Upper lobe of right lung (tissue), 1 donor: ENCODE measurements at regions not wholly inside any gene's neighbourhood (a gene's known extent, or its start where the extent isn't known, plus 50 kb on each side); places are given as distances from the start of the nearest gene placed in this dataset.

Experiments
- ATAC-seq: fragments of 200-7000 bp; cut with Tn5 transposase; one replicate; pipeline ENCODE4 v1.9.1; 2020; ENCODE audit warnings: mild to moderate bottlenecking, moderate library complexity
- DNase-seq: peaks from one replicate; pipeline ENCODE4 v3.0.0-alpha.2; 2020
- H3K27ac ChIP-seq: fragments of 200-600 bp; one replicate; pipeline ENCODE4 v1.8.0; 2022
- H3K27me3 ChIP-seq: fragments of 200-600 bp; one replicate; pipeline ENCODE4 v1.8.0; 2022; ENCODE audit warnings: mild to moderate bottlenecking
- H3K36me3 ChIP-seq: fragments of 200-600 bp; one replicate; pipeline ENCODE4 v1.8.0; 2022
- H3K4me1 ChIP-seq: fragments of 200-600 bp; one replicate; pipeline ENCODE4 v1.8.0; 2022
- H3K4me3 ChIP-seq: fragments of 200-600 bp; one replicate; pipeline ENCODE4 v1.8.0; 2022; ENCODE audit warnings: mild to moderate bottlenecking
- H3K9me3 ChIP-seq: fragments of 200-600 bp; one replicate; pipeline ENCODE4 v1.8.0; 2022
- CTCF ChIP-seq: fragments of 200-600 bp; IDR thresholded peaks from one replicate; pipeline ENCODE4 v1.8.0; 2022; ENCODE audit warnings: antibody characterized with exemption
- intact Hi-C: fragments of 100-400 bp; cut with DNase I; formaldehyde crosslinking; loops from one replicate; pipeline ENCODE4 v1.11.0; 2022
- donor health status: DM: no; HTN: yes; CAD: no; lungs with severe emphysema.

GRCh38 chr9:11340654-11341053 is 727.9 kb upstream of the PTPRD start:
- intact Hi-C loops = no loop called here
- TF ChIP-seq CTCF = no peak
- Histone ChIP-seq H3K27ac (no peak overlapping the region), H3K4me3 (no peak overlapping the region), H3K4me1 (no peaks in the 10 kb centered on the region), H3K9me3 (no peaks in the 10 kb centered on the region), H3K27me3 (no peaks in the 10 kb centered on the region), H3K36me3 (no peaks in the 10 kb centered on the region)
- ATAC-seq (no peak), DNase-seq (no peak)

DNA sequence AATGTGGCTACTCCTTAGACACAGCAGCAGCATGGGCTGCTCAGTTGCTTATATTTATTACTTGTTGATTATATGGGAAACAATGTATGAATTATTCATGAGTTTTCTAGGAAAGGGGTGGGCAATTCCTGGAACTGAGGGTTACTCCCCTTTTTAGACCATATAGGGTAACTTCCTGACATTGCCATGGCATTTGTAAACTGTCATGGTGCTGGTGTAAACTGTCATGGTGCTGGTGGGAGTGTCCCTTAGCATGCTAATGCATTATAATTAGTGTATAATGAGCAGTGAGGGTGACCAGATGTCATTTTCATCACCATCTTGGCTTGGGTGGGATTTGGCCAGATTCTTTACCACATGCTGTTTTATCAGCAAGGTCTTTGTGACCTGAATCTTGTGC is 734.6 kb upstream of the PTPRD start:
- Histone ChIP-seq H3K27ac (no peak overlapping the region), H3K4me1 (no peaks in the 10 kb centered on the region), H3K4me3 (no peak overlapping the region), H3K27me3 (no peaks in the 10 kb centered on the region), H3K9me3 (no peaks in the 10 kb centered on the region), H3K36me3 (no peaks in the 10 kb centered on the region)
- ATAC-seq (no peak), DNase-seq (no peak)
- intact Hi-C loops = no loop called here
- TF ChIP-seq CTCF = no peak

GRCh38 chr9:11348366-11348765 is 735.6 kb upstream of the PTPRD start:
- H3K27ac ChIP-seq = no peak overlapping the region
- H3K9me3 ChIP-seq = no peaks in the 10 kb centered on the region
- intact Hi-C loops = no loop called here
- no peak overlapping the region for H3K4me3 ChIP-seq
- no peak for ATAC-seq
- H3K36me3 ChIP-seq = no peaks in the 10 kb centered on the region
- no peak for DNase-seq
- no peak for TF ChIP-seq CTCF
- H3K4me1 ChIP-seq = no peaks in the 10 kb centered on the region
- H3K27me3 ChIP-seq = no peaks in the 10 kb centered on the region

DNA sequence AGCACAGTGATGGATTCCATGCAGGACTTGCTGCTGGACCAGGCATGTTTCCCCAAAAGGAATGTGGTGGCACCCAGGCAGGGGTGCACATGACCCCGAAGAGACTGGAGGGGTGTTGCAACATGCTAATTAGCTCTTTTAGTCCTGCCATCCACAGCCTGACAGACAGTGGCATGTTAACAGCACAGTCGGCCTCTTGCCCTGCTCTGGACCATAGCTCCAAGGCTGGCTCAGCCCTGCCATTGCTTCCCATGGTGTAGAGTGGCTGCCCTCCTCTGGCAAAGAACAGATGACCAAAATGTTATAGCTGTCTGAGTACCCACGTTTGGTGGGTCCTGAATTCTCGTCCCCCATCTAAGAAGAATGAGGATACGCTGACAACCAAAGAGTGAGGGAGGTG is 736.4 kb upstream of the PTPRD start:
- H3K4me1 ChIP-seq = no peaks in the 10 kb centered on the region
- no peak for DNase-seq
- no peak for TF ChIP-seq CTCF
- no peak overlapping the region for H3K27ac ChIP-seq
- peak; percentile 14 for ATAC-seq
- H3K9me3 ChIP-seq = no peaks in the 10 kb centered on the region
- intact Hi-C loops = no loop called here
- no peak overlapping the region for H3K4me3 ChIP-seq
- H3K36me3 ChIP-seq = no peaks in the 10 kb centered on the region
- no peaks in the 10 kb centered on the region for H3K27me3 ChIP-seq

GRCh38 chr9:11352612-11353011 is 739.8 kb upstream of the PTPRD start:
- H3K36me3 ChIP-seq = no peaks in the 10 kb centered on the region
- no peak overlapping the region for H3K4me3 ChIP-seq
- H3K4me1 ChIP-seq = no peaks in the 10 kb centered on the region
- no peak overlapping the region for H3K27ac ChIP-seq
- no peaks in the 10 kb centered on the region for H3K27me3 ChIP-seq
- H3K9me3 ChIP-seq = no peaks in the 10 kb centered on the region
- TF ChIP-seq CTCF = no peak
- intact Hi-C loops = no loop called here
- DNase-seq (no peak), ATAC-seq (no peak)

DNA sequence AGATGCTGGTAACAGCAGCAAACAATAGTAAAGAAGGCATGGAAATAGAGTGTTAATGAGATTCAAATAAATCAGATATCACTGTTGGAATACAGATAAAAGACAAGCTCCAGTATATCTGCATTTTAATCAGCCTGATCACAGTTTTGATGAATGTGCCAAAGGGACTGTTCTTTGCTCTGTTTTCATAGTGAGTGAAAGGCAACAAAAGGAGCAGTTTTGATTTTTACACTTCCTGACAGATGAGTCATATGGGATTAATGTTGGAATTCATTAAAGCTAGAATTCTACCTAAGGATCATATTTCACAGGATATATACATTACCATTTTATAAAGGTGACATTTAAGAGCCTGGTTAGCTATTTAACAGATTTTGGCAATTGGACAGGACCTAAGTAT is 743.3 kb upstream of the PTPRD start:
- no peaks in the 10 kb centered on the region for H3K36me3 ChIP-seq
- H3K9me3 ChIP-seq = no peaks in the 10 kb centered on the region
- no peak for ATAC-seq
- intact Hi-C loops = no loop called here
- H3K27me3 ChIP-seq = no peaks in the 10 kb centered on the region
- no peak overlapping the region for H3K4me3 ChIP-seq
- no peak overlapping the region for H3K27ac ChIP-seq
- H3K4me1 ChIP-seq = no peaks in the 10 kb centered on the region
- TF ChIP-seq CTCF = no peak
- no peak for DNase-seq
